ENCODE measurements at regions not wholly inside any gene's neighbourhood (a gene's known extent, or its start where the extent isn't known, plus 50 kb on each side); places are given as distances from the start of the nearest gene placed in this dataset.

DNA sequence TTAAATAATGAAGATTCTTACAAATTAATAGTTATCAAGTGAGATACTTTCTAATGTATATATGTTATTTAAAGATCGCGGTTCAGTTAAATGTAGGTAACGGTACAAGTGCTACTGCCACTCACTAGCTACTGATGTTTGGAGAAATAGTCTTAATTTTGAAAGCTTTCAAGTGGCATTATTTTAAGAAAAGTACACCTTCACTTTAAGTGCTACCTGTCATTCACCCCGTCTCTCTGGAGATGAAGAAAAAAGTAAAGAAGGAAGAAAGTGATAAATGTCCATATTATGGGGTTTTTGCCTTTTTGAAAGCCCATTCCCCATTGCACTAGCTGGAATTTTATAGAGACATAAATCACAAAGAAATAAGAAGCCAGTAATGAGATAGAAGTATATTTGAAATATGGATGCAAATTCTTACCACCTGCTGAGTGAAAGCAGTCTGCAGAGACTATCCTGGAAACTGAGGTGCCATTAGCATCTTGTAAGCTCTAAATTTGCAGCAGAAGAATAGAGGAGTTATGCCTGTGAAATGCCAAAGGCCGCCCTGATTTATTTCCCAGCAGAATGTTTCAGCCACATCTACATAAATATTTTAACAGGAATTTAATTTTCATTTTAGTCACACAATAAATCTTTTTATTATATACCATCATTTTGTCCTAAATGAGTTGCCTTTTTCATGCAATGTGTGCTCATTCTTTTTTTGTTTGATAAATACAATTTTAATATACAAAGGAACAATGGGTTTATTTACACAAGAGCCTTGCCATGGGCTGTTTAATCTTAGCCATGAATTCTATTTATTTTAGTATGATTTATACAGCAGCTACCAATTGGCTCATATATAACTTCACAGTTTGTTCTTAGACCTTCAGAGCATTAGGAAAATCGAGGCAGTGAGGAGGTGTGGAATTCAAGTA lies 489.9 kb upstream of the RAG2 start:
- H3K4me3 Mint-ChIP-seq (ENCODE audit: low read depth): no peak overlapping the region
- DNase-seq (ENCODE audit: low spot score, unreplicated experiment): no peak
- no peaks in the 10 kb centered on the region for H3K27me3 Mint-ChIP-seq
- peaks cover 36% of the 10 kb centered on the region for H3K4me1 Mint-ChIP-seq (ENCODE audit: low read depth)
- peaks cover 6% of the 10 kb centered on the region for H3K9me3 Mint-ChIP-seq (ENCODE audit: low read depth)
- no peak overlapping the region for H3K27ac Mint-ChIP-seq
- TF ChIP-seq, protein P1, sequence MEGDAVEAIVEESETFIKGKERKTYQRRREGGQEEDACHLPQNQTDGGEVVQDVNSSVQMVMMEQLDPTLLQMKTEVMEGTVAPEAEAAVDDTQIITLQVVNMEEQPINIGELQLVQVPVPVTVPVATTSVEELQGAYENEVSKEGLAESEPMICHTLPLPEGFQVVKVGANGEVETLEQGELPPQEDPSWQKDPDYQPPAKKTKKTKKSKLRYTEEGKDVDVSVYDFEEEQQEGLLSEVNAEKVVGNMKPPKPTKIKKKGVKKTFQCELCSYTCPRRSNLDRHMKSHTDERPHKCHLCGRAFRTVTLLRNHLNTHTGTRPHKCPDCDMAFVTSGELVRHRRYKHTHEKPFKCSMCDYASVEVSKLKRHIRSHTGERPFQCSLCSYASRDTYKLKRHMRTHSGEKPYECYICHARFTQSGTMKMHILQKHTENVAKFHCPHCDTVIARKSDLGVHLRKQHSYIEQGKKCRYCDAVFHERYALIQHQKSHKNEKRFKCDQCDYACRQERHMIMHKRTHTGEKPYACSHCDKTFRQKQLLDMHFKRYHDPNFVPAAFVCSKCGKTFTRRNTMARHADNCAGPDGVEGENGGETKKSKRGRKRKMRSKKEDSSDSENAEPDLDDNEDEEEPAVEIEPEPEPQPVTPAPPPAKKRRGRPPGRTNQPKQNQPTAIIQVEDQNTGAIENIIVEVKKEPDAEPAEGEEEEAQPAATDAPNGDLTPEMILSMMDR (IDR thresholded peaks at IDR 0.05; ENCODE audit: unreplicated experiment): no peak
- H3K36me3 Mint-ChIP-seq (ENCODE audit: insufficient read depth): no peaks in the 10 kb centered on the region

DNA sequence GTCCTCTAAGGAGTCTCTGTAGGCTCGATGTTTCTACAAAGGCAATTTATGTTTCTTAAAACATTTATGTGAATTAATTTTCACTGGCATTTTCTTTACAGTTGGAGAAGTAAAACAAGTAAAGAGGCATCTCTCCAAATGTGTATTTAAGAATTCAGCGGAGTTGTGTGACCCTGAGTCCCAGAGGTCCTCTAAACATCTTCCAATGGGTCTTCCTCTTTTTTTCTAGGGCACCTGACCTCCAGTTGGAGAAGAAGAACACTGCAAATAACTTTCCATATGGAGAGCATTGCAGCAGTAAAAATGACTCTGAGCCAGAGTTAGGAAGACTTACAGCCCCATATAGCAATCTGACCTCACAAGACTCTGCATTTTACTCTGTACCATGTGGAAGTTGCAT lies 480.5 kb upstream of the RAG2 start:
- TF ChIP-seq, protein P1 (IDR thresholded peaks at IDR 0.05; ENCODE audit: unreplicated experiment): no peak

DNA sequence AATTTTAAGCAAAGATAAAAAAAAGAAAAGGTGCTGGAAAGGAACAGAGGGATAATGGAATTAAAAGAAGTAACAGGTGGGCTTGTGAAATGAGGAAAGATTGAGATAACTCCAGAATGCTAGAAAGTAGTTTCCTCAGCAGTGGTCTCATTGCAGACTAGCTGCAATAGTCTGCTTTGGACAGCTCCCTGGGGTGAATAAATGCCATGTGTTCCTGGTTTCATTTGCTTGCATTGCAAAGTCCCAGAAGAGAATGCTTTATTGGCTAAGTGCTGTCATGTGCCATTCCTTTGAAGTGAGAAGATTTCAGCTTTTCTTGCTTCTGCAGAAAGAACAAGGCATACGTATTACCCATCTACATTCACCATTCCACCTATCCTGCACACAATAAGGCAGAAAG lies 478.8 kb upstream of the RAG2 start:
- no peak for DNase-seq (ENCODE audit: low spot score, unreplicated experiment)
- Mint-ChIP-seq H3K27me3 (no peaks in the 10 kb centered on the region), H3K36me3 (ENCODE audit: insufficient read depth) (no peaks in the 10 kb centered on the region), H3K9me3 (ENCODE audit: low read depth) (no peaks in the 10 kb centered on the region), H3K4me1 (ENCODE audit: low read depth) (peaks cover 3% of the 10 kb centered on the region), H3K4me3 (ENCODE audit: low read depth) (no peak overlapping the region), H3K27ac (no peak overlapping the region)
- TF ChIP-seq, protein P1 (IDR thresholded peaks at IDR 0.05; ENCODE audit: unreplicated experiment): no peak

More for the DNA sequence above, 480.5 kb upstream of the RAG2 start:
- no peak for DNase-seq (ENCODE audit: low spot score, unreplicated experiment)
- peaks cover 10% of the 10 kb centered on the region for H3K4me1 Mint-ChIP-seq (ENCODE audit: low read depth)
- H3K36me3 Mint-ChIP-seq (ENCODE audit: insufficient read depth): no peaks in the 10 kb centered on the region
- H3K27ac Mint-ChIP-seq: no peak overlapping the region
- no peak overlapping the region for H3K4me3 Mint-ChIP-seq (ENCODE audit: low read depth)
- peaks cover 4% of the 10 kb centered on the region for H3K9me3 Mint-ChIP-seq (ENCODE audit: low read depth)
- no peaks in the 10 kb centered on the region for H3K27me3 Mint-ChIP-seq

DNA sequence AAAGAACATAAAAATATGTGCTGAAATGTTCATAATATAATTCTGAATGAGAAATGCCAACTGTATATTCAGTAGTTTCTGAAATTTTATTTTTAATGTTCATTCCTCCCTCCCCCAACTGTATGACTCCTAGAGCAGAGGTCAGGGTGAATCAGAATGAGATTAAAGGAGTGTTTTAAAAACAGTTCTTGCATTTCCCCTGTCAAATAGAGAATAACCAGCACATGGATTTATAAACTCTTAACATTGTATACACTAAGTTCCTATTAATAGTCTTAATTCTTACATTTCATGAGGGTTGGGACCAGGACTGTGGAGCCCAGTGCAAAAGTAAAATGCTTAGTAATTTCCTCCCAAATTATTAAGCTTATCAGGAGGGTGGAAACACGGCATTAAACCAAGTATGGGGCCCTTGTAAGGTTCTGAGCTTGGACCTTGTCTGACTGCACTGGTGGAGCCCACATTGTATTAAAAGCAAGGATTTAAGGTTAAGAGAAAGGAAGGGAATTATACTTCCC lies 474.6 kb upstream of the RAG2 start:
- no peak overlapping the region for H3K4me3 Mint-ChIP-seq (ENCODE audit: low read depth)
- no peak for DNase-seq (ENCODE audit: low spot score, unreplicated experiment)
- H3K27ac Mint-ChIP-seq: no peak overlapping the region
- H3K36me3 Mint-ChIP-seq (ENCODE audit: insufficient read depth): no peaks in the 10 kb centered on the region
- peaks cover 4% of the 10 kb centered on the region for H3K9me3 Mint-ChIP-seq (ENCODE audit: low read depth)
- H3K4me1 Mint-ChIP-seq (ENCODE audit: low read depth): no peaks in the 10 kb centered on the region
- H3K27me3 Mint-ChIP-seq: no peaks in the 10 kb centered on the region
- TF ChIP-seq, protein P1 (IDR thresholded peaks at IDR 0.05; ENCODE audit: unreplicated experiment): no peak

DNA sequence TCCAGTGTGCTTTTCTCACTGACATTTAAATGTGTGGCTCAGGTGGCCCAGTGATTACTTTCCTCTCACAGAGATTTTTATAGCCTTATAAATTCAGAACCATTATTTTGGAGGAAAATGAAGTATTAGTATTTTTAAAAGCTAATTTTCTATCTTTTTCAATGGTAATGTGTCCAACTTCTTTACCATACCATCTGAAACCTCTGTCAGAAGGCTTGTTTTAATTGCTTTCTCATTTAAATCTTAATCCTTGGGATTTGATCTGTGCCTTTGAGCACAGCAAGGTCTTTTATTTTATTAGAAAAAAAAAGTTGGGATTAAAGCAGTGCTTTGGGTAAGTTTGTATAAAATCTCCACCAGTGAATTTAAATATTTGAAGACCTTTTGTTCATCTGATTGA lies 452.3 kb upstream of the RAG2 start:
- H3K9me3 Mint-ChIP-seq (ENCODE audit: low read depth): no peaks in the 10 kb centered on the region
- no peaks in the 10 kb centered on the region for H3K36me3 Mint-ChIP-seq (ENCODE audit: insufficient read depth)
- H3K4me3 Mint-ChIP-seq (ENCODE audit: low read depth): no peak overlapping the region
- no peaks in the 10 kb centered on the region for H3K4me1 Mint-ChIP-seq (ENCODE audit: low read depth)
- no peak overlapping the region for H3K27ac Mint-ChIP-seq
- no peak for DNase-seq (ENCODE audit: low spot score, unreplicated experiment)
- H3K27me3 Mint-ChIP-seq: no peaks in the 10 kb centered on the region
- TF ChIP-seq, protein P1 (IDR thresholded peaks at IDR 0.05; ENCODE audit: unreplicated experiment): no peak
